ENCODE measurements at regions not wholly inside any gene's neighbourhood (a gene's known extent, or its start where the extent isn't known, plus 50 kb on each side); places are given as distances from the start of the nearest gene placed in this dataset.

DNA sequence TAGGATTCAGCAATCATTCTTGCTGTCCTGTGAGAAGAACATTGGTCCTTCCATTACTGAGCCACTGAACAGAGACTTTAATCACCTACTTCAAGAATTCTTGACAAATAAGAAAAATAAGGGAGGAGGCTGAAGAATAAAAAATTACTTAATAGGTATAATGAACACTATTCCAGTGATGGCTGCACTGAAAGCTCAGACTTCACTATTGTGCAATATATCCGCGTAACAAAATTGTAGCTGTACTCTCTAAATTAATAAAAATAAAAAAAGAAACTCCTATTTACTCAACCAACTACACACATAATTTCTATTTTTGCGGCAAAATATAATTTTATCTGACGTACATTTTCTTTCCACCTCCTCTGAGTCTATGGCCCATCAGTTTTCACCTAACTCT, 2441.0 kb downstream of the PCDH7 start:
- H3K27ac Mint-ChIP-seq = no peak overlapping the region
- Histone ChIP-seq H3K36me3 (ENCODE audit: insufficient read depth, low read length) (no peaks in the 10 kb centered on the region), H3K9me3 (ENCODE audit: control insufficient read depth in 1 of 2, insufficient read depth in 1 of 2, low read length in 2 of 2) (no peaks in the 10 kb centered on the region), H3K4me3 (ENCODE audit: low read length) (no peak overlapping the region), H3K27me3 (ENCODE audit: control insufficient read depth in 1 of 2, insufficient read depth in 2 of 2, low read length in 2 of 2) (no peaks in the 10 kb centered on the region), H3K27ac (ENCODE audit: low read depth in 1 of 2, low read length in 2 of 2) (no peak overlapping the region), H3K4me1 (ENCODE audit: insufficient read depth, low read length) (no peaks in the 10 kb centered on the region)
- no peak for DNase-seq
- H3K4me3 Mint-ChIP-seq = no peak overlapping the region
- H3K9me3 Mint-ChIP-seq = peaks cover 29% of the 10 kb centered on the region
- TF ChIP-seq CTCF (IDR thresholded peaks at IDR 0.05) = no peak
- ChIA-PET POLR2A (no interaction called here), CTCF (no interaction called here)
- intact Hi-C loops (cut with DNase I, micrococcal nuclease) = no loop called here
- no peaks in the 10 kb centered on the region for H3K27me3 Mint-ChIP-seq
- H3K4me1 Mint-ChIP-seq (ENCODE audit: low read depth) = no peaks in the 10 kb centered on the region
- ATAC-seq (ENCODE audit: poor library complexity) = no peak
- H3K36me3 Mint-ChIP-seq (ENCODE audit: low read depth) = no peaks in the 10 kb centered on the region

DNA sequence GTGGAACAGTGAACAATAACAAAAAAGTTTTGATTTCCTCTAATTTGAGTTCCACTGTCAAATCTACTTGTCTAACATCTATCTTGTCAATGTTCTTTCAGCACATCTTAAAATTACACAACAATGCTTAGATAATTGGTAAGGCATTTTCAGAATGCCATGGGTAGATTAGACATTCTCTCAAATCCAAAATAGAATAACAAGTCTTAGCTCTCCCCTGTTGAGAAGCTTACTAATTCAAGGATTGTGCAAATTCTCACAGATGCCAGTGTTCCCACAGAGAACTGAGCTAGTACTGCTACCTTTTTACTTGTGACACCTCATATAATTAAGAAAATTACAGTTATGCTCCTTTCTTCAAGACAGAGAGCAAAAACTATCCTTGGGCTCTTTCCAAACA, 2442.0 kb downstream of the PCDH7 start:
- no peaks in the 10 kb centered on the region for H3K4me1 ChIP-seq (ENCODE audit: insufficient read depth, low read length)
- H3K9me3 ChIP-seq (ENCODE audit: control insufficient read depth in 1 of 2, insufficient read depth in 1 of 2, low read length in 2 of 2) = peaks cover 0 to 4% of the 10 kb centered on the region in 2 experiments
- no peaks in the 10 kb centered on the region for H3K36me3 ChIP-seq (ENCODE audit: insufficient read depth, low read length)
- H3K4me1 Mint-ChIP-seq (ENCODE audit: low read depth) = no peaks in the 10 kb centered on the region
- no peak overlapping the region for H3K4me3 ChIP-seq (ENCODE audit: low read length)
- no peaks in the 10 kb centered on the region for H3K36me3 Mint-ChIP-seq (ENCODE audit: low read depth)
- no peak overlapping the region for H3K4me3 Mint-ChIP-seq
- DNase-seq = no peak
- ChIA-PET POLR2A (no interaction called here), CTCF (no interaction called here)
- intact Hi-C loops (cut with DNase I, micrococcal nuclease) = no loop called here
- no peak for ATAC-seq (ENCODE audit: poor library complexity)
- H3K27me3 Mint-ChIP-seq = no peaks in the 10 kb centered on the region
- no peak overlapping the region for H3K27ac Mint-ChIP-seq
- no peak overlapping the region for H3K27ac ChIP-seq (ENCODE audit: low read depth in 1 of 2, low read length in 2 of 2)
- H3K9me3 Mint-ChIP-seq = peaks cover 26% of the 10 kb centered on the region
- H3K27me3 ChIP-seq (ENCODE audit: control insufficient read depth in 1 of 2, insufficient read depth in 2 of 2, low read length in 2 of 2) = no peaks in the 10 kb centered on the region
- TF ChIP-seq CTCF (IDR thresholded peaks at IDR 0.05) = no peak

- intact Hi-C loops (cut with DNase I, micrococcal nuclease) = no loop called here
- Histone ChIP-seq H3K4me1 (ENCODE audit: insufficient read depth, low read length) (no peaks in the 10 kb centered on the region), H3K27me3 (ENCODE audit: control insufficient read depth in 1 of 2, insufficient read depth in 2 of 2, low read length in 2 of 2) (no peaks in the 10 kb centered on the region), H3K4me3 (ENCODE audit: low read length) (no peak overlapping the region), H3K9me3 (ENCODE audit: control insufficient read depth in 1 of 2, insufficient read depth in 1 of 2, low read length in 2 of 2) (peaks cover 0 to 4% of the 10 kb centered on the region in 2 experiments), H3K36me3 (ENCODE audit: insufficient read depth, low read length) (no peaks in the 10 kb centered on the region), H3K27ac (ENCODE audit: low read depth in 1 of 2, low read length in 2 of 2) (no peak overlapping the region)
- DNase-seq (no peak), ATAC-seq (ENCODE audit: poor library complexity) (no peak)
- Mint-ChIP-seq H3K4me3 (no peak overlapping the region), H3K27me3 (no peaks in the 10 kb centered on the region), H3K36me3 (ENCODE audit: low read depth) (no peaks in the 10 kb centered on the region), H3K9me3 (peaks cover 15% of the 10 kb centered on the region), H3K4me1 (ENCODE audit: low read depth) (no peaks in the 10 kb centered on the region), H3K27ac (no peak overlapping the region)
- ChIA-PET POLR2A (no interaction called here), CTCF (no interaction called here)
- no peak for TF ChIP-seq CTCF (IDR thresholded peaks at IDR 0.05)
Measured at GRCh38 chr4:33171873-33172525, 2451.8 kb downstream of the PCDH7 start.
